GM21717 (cell line): ENCODE measurements at regions not wholly inside any gene's neighbourhood (a gene's known extent, or its start where the extent isn't known, plus 50 kb on each side); places are given as distances from the start of the nearest gene placed in this dataset.
A peak's percentile ranks its signal among the peaks of the same experiment; 100 is the strongest.
"Not testable (repeated sequence)": the region's sequence is repeated elsewhere in the genome, so short reads cannot be mapped to it uniquely, and the experiment has no call there.

Experiments used
- ATAC-seq: cut with Tn5 transposase; IDR thresholded peaks from one replicate; pipeline ENCODE4 v1.9.1; 2021; ENCODE audit warnings: mild to moderate bottlenecking, moderate library complexity; ENCODE audit not compliant: unreplicated experiment

- ATAC-seq: no peak
Measured at GRCh38 chr2:17000184-17000482, 334.5 kb upstream of the CYRIA start.

GRCh38 chr2:16999347-17000183 lies 333.9 kb upstream of the CYRIA start:
- no peak for ATAC-seq

DNA sequence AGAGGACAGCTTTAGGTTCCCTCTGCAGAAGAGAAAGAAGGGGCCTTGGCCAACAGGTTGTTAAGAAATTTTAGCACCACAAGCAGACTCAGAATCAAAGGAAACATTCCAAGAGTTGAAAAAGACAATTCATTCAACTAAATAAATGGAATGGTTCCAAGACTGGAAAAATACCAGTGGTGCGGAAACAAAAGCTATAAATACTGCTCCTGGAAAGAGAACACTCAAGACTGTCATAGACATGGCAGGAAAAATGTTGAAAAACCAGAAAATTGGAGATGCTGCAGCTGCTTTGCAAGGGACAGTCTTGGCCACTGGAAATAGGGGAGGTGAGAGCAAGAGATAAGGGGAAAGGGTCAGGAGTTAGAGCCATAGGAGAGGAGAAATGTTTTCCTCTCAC lies 312.7 kb upstream of the CYRIA start:
- no peak for ATAC-seq

DNA sequence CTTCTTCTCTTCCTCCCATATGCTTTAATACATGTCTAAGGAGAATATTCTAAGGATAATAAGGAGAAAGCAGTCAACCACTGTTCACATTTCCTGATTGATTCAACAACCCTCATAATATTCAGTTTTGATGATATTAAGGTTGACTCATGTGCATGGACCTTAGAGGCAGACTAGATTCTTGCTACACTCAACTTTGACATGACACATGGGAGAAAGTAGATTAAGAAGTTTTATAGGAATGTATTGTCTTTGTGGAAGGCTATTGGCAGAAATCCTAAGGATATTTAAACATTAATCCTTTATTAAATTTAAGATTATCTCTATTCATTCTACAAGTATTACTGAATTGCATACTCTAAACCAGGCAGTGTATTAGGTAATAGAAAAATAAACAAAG lies 309.1 kb upstream of the CYRIA start:
- no peak for ATAC-seq

DNA sequence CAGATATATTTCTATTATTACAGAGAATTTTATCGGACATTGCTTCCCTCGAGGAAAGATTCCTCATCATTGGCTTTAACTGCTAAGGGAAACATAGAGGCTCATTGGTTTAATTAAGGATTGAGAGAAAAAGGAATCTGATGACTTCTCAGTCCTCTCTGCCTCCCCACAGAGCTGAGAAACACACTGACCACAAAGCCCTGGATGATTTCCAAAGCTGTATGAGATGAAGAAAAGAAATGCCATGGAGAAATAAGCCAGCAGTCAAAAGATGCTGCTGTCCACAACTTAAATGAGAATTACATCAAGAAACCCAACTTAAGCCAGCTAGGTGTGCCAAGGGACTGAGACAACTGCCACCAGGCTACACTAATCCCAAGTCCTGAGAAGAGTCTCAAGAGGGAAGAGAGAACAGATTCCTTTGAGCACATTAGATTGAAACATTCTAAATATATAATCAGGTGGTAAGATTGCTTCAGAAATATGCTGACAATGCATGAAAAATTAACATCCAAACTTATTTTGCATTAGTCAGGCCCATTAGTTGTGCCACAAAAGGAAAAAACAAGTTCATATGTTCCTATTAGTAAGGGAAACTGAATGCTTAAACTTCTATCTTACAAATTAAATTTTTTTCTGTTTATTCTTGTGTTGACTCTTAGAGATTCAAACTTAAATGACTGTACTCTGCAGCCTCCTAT lies 308.1 kb upstream of the CYRIA start:
- ATAC-seq: no peak

DNA sequence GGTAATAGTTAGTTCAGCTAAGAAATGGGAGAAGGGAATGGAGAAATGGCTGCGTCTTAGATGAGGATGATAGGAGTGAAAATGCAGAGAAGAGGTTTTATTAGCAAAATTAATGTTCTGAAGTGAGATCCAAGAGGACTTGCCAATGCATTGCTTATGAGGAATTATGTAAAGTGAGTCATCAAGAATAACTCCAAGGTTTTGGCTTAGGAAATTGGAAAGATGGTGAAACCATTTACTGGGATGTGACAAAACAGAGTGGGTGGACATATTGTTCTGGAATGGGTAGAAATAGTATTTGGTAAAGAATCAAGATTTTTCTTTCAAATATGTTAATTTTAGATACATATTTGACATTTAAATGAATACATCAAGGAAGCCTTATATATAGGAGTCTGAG lies 306.6 kb upstream of the CYRIA start:
- ATAC-seq: no peak

GRCh38 chr2:16971722-16972234 lies 306.1 kb upstream of the CYRIA start:
- ATAC-seq: no peak

DNA sequence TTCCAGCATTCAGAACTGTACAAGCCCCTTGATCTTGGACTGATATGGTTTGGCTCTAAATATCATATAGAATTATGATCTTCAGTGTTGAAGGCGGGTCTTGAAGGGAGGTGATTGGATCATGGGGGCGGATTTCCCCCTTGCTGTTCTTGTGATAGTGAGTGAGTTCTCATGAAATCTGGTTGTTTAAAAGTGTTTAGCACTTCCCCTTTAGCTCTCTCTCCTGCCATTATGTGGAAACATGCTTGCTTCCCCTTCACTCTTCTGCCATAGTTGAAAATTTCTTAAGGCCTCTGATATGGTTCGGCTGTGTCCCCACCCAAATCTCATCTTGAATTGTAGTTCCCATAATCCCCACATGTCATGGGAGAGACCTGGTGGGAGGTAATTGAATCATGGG lies 305.3 kb upstream of the CYRIA start:
- not testable (repeated sequence) for ATAC-seq

DNA sequence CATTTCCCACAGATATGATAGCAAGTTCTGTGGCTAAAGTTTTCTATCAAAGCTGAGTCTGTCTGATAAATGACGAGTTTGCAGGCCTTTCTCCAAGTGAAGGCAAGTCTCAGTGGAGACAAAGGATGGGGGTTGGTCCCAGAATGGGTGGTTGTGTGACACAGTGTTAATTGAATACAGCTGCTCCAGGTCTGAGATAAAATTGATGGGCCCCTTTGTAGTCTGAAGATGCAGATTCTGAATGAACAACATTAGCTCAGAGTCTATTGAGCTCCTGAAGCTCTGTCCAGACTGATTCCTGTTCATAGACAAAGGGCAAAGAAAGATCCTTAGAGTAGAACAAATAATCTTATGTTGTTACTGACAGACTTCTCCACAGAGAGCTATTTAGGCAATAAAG lies 296.9 kb upstream of the CYRIA start:
- ATAC-seq: no peak

DNA sequence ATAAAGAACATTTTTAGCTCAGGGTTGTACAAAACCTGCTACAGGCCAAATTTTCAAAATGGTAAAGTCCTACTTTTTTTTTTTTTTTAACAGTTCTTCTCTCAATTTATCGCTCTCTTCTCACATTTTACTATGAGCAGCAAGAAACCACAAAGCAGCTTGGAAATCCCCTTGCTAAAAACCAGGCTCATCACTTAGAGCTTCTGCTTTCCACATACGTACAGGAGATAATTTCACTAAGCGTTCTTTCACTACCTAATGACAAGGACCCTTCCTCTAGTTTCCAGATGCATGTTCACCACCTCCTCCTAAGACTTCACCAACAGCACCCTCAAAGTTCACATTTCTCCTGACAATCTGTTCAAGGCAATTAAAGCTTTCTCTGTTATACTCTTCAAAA lies 294.9 kb upstream of the CYRIA start:
- ATAC-seq: peak; percentile 64

- no peak for ATAC-seq
Measured at GRCh38 chr2:16958266-16958665, 292.6 kb upstream of the CYRIA start.

GRCh38 chr2:16952805-16953204 lies 287.2 kb upstream of the CYRIA start:
- no peak for ATAC-seq

GRCh38 chr2:16952368-16952767 lies 286.7 kb upstream of the CYRIA start:
- no peak for ATAC-seq

GRCh38 chr2:16950436-16950835 lies 284.8 kb upstream of the CYRIA start:
- no peak for ATAC-seq

DNA sequence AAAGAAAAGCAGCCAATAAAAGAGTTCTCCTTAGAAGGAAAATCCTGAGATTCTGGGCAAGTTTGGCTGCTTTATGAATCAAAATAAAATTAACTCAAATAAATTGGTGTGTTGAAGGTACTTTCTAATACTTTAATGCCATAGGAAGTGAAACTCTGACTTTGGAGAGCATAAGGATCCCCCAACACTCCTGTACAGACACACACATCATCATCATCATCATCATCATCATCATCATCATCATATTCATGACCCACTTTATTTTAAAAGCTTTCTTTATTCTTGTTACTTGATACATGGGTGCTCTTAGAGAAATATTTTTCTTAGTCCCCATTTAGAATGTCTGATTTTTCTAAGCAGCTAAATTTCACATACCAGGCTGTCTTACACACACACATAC lies 283.1 kb upstream of the CYRIA start:
- ATAC-seq: no peak

- no peak for ATAC-seq
Measured at GRCh38 chr2:16948053-16948452, 282.4 kb upstream of the CYRIA start.

GRCh38 chr2:16943279-16943958 lies 277.8 kb upstream of the CYRIA start:
- ATAC-seq: no peak

DNA sequence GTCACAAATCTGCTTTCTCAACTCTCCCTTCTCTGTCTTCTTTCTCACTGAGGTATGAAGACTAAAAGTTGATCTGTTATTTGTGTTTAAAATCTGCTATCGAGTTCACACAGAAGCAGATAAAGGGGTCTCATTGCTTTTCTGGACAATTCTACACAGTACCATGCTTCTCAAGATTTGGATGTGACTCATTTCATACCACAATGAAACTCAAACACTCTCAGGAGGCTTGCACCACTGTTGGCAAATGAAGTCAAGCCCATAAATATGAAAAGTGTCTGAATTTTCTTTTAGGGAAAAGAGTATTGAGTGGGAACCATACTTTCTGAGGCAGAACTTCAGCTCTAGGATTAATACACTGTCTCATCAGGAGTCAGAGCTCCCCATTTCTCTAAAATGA lies 274.6 kb upstream of the CYRIA start:
- ATAC-seq: no peak

DNA sequence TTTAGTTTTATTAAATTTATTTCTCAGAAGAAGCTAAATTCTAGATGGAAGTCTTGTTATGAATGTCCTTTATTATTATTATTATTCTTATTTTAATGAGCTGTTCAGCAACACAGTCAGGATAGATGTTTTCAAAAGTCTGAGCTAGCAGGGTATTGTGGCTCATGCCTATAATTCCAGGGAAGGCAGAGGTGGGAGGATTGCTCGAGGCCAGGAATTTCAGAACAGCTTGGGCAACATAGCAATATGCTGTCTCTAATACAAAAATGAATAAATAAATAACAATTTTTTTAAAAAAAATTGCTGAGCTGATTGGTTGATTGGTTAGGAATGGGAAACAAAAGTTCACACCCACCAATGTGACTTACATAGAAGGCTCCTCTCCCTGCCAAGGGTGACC lies 274.1 kb upstream of the CYRIA start:
- ATAC-seq: no peak

DNA sequence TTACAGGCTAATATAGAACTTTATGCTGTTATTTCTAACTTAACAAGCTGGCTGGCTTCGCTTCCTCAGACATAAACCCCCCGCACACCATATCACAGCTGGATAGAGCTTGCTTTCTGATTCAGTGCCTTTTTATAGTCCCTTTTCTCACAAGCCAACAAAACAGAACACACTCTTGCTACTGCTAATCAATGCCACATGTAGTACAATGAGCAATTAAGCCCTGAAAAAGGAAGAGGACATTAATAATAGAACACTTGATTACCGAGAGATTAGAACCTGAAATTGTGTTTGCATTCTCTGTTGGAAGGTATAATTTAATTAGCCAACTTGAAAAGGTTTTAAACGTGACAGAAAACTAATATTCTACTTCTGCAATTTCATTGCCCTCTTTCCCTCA lies 267.7 kb upstream of the CYRIA start:
- no peak for ATAC-seq

DNA sequence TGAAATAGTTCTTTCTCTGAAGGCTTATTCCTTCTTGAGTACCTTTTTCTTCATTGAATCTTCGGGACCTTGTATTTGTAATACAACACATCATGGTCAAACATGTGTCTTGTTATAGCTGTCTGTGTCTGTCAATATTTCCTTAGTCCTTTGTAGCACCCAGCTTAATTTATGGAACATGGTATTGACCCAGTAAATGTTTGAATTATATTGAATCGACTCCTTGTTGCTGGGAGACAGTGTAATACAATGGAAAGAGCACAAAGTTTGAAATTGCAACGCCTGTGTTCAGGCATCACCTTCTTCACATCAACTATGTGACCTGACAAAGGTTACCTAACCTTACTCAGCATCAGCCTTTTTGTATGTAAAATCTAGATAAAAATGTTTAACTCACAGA lies 267.2 kb upstream of the CYRIA start:
- no peak for ATAC-seq

DNA sequence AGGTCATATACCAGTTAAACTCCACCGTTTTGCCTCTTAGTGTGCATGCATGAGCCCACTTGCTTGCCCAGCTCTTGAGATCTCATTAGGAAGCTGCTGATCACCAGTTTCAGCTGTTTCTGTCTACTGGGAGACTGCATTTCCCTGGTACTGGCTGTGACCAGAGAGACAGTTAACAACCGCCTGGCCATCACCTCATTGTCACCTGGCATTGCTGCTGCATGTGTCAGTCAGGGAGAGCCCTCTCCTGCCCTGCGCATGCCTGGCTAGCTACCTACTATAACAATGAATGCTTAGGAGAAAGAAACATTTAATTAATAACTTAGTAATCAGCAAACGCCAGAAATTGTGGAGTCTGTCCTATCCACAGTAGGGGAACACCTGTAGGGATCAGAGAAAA lies 265.8 kb upstream of the CYRIA start:
- ATAC-seq: no peak
